Mucosa of descending colon (tissue), 3 donors: ENCODE measurements at regions not wholly inside any gene's neighbourhood (a gene's known extent, or its start where the extent isn't known, plus 50 kb on each side); places are given as distances from the start of the nearest gene placed in this dataset.

Experiments
- ATAC-seq: fragments of 200-7000 bp; cut with Tn5 transposase; one replicate; pipeline ENCODE4 v1.9.1; 2020; ENCODE audit warnings: mild to moderate bottlenecking, moderate library complexity
- DNase-seq, 3 donors: peaks; one replicate each; pipeline ENCODE4 v3.0.0-alpha.2; 2020
- H3K36me3 ChIP-seq: fragments of 200-600 bp; one replicate; pipeline ENCODE4 v1.8.0; 2021; ENCODE audit warnings: low read depth, mild to moderate bottlenecking
- H3K4me1 ChIP-seq: fragments of 200-600 bp; one replicate; pipeline ENCODE4 v1.8.0; 2021; ENCODE audit warnings: low read depth, mild to moderate bottlenecking
- H3K4me3 ChIP-seq: fragments of 200-600 bp; one replicate; pipeline ENCODE4 v1.8.0; 2021; ENCODE audit warnings: mild to moderate bottlenecking
- H3K9me3 ChIP-seq: fragments of 200-600 bp; one replicate; pipeline ENCODE4 v1.8.0; 2021; ENCODE audit warnings: mild to moderate bottlenecking
- intact Hi-C, 2 donors: fragments of 100-400 bp; cut with DNase I in 1 of 2; cut with micrococcal nuclease in 1 of 2; formaldehyde crosslinking; loops; one replicate each; pipeline versions ENCODE4 v1.11.0 to v1.11.1; 2022; cut with DNase I, micrococcal nuclease
- TF ChIP-seq, protein P1 (sequence below): fragments of 200-600 bp; IDR thresholded peaks from one replicate; pipeline ENCODE4 v1.8.0; 2022; ENCODE audit warnings: antibody characterized with exemption, mild to moderate bottlenecking
- donor health status: DM: no; HTN: no; CAD: no; lungs with moderate emphysema.
- donor health status: DM: no; HTN: no; CAD: no.
- donor health status: DM: no; HTN: yes; CAD: no.

DNA sequence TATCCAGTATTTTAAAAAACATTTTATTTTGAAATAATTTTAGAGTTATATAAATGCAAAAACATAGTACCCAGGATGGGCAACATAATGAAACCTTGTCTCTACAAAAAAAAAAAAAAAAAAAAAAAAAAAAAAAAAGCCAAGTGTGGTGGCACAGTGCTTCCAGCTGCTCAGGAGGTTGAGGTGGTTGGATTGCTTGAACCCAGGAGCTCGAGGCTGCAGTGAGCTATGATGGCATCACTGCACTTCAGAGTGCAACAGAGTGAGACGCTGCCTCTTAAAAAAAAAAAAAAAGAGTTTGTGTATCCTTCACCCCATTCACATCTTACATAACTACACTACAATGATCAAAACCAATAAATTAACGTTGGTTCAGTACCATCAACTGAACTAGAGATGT, 115.6 kb upstream of the KIF26B start:
- intact Hi-C loops = loop anchor here in 1 of 2 donors (10.0 kb wide), 1 partner anchor 54 kb away; no protein-coding TSS in a partner anchor
- TF ChIP-seq, protein P1, sequence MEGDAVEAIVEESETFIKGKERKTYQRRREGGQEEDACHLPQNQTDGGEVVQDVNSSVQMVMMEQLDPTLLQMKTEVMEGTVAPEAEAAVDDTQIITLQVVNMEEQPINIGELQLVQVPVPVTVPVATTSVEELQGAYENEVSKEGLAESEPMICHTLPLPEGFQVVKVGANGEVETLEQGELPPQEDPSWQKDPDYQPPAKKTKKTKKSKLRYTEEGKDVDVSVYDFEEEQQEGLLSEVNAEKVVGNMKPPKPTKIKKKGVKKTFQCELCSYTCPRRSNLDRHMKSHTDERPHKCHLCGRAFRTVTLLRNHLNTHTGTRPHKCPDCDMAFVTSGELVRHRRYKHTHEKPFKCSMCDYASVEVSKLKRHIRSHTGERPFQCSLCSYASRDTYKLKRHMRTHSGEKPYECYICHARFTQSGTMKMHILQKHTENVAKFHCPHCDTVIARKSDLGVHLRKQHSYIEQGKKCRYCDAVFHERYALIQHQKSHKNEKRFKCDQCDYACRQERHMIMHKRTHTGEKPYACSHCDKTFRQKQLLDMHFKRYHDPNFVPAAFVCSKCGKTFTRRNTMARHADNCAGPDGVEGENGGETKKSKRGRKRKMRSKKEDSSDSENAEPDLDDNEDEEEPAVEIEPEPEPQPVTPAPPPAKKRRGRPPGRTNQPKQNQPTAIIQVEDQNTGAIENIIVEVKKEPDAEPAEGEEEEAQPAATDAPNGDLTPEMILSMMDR = no peak
- Histone ChIP-seq H3K36me3 (no peaks in the 10 kb centered on the region), H3K4me3 (no peak overlapping the region), H3K4me1 (peaks cover 5% of the 10 kb centered on the region), H3K9me3 (peaks cover 4% of the 10 kb centered on the region)
- DNase-seq (no peak), ATAC-seq (no peak)

DNA sequence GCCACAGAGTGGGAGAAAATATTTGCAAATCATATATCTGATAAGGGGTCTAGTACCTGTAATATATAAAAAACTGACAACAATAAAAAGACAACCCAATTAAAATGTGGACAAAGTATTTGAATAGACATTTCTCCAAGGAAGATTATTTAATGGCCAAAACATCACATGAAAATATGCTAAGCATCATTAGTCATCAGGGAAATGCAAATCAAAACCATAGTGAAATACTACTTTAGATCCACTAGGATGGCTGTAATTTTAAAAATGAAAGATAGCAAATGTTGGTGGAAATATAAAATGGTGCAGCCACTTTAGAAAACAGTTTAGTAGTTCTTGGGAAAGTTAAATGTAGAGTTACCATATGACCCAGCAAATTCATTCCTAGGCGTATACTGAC, 118.7 kb upstream of the KIF26B start:
- H3K4me3 ChIP-seq = no peak overlapping the region
- DNase-seq (no peak), ATAC-seq (no peak)
- H3K9me3 ChIP-seq = peaks cover 4% of the 10 kb centered on the region
- TF ChIP-seq, protein P1 = no peak
- H3K36me3 ChIP-seq = no peaks in the 10 kb centered on the region
- intact Hi-C loops = loop anchor here in 1 of 2 donors (10.0 kb wide), 1 partner anchor 51 kb away; no protein-coding TSS in a partner anchor
- no peaks in the 10 kb centered on the region for H3K4me1 ChIP-seq

DNA sequence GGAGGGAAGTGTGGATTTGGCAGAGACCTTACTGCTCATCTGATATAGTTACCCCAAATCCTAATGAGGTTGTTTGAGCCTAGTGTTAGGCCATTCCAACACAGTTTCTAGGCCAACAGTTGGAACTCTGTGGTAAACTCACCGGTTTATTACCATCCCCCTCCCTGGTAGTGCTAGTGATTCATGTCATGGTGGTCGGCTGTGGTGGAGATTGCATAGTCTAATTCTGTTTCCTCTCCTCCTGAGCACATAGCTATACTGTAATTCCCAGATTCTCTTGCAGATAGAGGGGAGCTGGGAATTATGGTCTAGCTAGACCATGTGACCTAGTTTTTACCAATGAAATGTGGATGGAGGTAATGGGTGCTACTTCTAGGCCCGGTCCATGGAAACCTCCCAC, 123.7 kb upstream of the KIF26B start:
- DNase-seq (no peak), ATAC-seq (no peak)
- H3K9me3 ChIP-seq = no peaks in the 10 kb centered on the region
- TF ChIP-seq, protein P1 = no peak
- H3K36me3 ChIP-seq = no peaks in the 10 kb centered on the region
- no peak overlapping the region for H3K4me3 ChIP-seq
- H3K4me1 ChIP-seq = no peaks in the 10 kb centered on the region
- intact Hi-C loops = loop anchor here in 1 of 2 donors (10.0 kb wide), 1 partner anchor 46 kb away; no protein-coding TSS in a partner anchor

DNA sequence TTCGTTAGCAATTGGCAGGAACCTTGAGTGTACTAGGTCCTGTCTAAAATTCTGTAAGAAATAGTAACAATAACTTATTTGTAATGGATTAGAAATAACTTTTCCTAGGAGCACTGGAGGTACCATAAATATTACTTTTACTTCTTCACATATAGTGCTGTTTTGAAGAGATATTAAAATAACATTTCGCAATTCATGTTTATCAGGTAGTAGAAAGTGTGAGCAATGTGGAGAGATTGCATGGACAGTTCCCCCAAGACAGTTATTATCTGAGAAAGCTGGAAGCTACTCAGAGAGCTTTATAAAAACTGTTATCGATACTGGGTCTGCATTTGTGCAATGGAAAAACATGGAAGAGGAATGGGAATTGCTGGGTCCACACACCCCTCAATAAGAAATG, 128.5 kb upstream of the KIF26B start:
- ATAC-seq (no peak), DNase-seq (no peak)
- Histone ChIP-seq H3K36me3 (no peaks in the 10 kb centered on the region), H3K4me3 (no peak overlapping the region), H3K4me1 (no peaks in the 10 kb centered on the region), H3K9me3 (no peaks in the 10 kb centered on the region)
- TF ChIP-seq, protein P1 = no peak
- intact Hi-C loops = no loop called here

DNA sequence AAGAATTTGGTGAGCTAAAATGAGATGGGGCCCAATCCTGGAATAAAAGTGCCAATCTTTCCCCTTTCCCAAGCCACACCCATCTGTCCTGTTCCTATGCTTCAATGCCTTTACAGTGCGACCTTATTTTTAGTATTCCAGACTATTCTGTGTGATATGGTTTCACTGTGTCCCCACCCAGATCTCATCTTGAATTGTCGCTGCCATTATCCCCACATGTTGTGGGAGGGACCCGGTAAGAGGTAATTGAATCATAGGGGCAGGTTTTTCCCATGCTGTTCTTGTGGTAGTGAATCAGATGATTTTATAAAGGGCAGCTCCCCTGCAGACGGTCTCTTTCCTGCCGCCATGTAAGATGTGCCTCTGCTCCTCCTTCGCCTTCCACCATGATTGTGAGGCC, 129.3 kb upstream of the KIF26B start:
- intact Hi-C loops = no loop called here
- Histone ChIP-seq H3K9me3 (no peaks in the 10 kb centered on the region), H3K4me1 (no peaks in the 10 kb centered on the region), H3K4me3 (no peak overlapping the region), H3K36me3 (no peaks in the 10 kb centered on the region)
- TF ChIP-seq, protein P1 = no peak
- no peak for DNase-seq
- ATAC-seq = no peak

DNA sequence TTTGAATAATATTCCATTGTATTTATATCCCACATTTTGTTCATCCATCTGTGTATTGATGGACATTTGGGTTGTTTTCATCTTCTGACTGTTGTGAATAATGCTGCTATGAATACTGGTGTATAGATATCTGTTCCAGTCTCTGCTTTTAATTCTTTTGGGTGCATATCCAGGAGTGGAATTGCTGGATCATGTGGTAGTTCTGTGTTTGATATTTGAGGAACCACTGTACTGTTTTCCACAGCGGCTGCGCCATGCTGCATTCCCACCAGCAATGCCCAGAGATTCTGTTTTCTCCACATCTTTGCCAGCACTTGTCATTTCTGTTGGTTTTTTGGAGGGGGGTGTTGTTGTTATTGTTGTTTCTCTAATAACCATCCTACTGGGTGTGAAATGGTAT, 131.6 kb upstream of the KIF26B start:
- TF ChIP-seq, protein P1 = no peak
- ATAC-seq (no peak), DNase-seq (no peak)
- intact Hi-C loops = no loop called here
- no peaks in the 10 kb centered on the region for H3K9me3 ChIP-seq
- no peaks in the 10 kb centered on the region for H3K4me1 ChIP-seq
- no peak overlapping the region for H3K4me3 ChIP-seq
- no peaks in the 10 kb centered on the region for H3K36me3 ChIP-seq
